Embryonic facial prominence (tissue), 1 donor: ENCODE measurements at regions not wholly inside any gene's neighbourhood (a gene's known extent, or its start where the extent isn't known, plus 50 kb on each side); places are given as distances from the start of the nearest gene placed in this dataset.

Experiments used
- DNase-seq: peaks from one replicate; pipeline ENCODE4 v3.0.0-alpha.2; 2016; ENCODE audit errors: extremely low spot score

DNA sequence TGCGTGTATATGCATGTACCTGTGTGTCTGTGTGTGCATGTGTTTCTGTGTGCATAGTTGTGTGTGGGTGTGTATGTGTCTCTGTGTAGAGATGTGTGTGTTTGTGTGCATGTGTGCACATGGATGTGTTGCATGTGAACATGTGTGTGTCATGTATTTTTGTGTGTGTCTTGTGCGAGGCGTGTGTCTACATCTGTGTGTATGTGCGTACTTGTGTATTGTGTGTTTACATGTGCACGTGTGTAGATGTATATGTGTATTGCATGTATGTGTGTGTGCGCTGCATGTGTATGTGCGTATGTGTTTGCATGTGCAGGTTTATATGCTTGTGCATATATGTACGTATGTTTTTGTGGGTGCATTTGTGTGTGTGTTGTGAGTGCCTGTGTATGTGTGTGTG lies 735.2 kb downstream of the GALR1 start:
- DNase-seq = no peak

- DNase-seq = no peak
These were observed 736.1 kb downstream of the GALR1 start for GRCh38 chr18:77985526-77986281.

- no peak for DNase-seq
These were observed 740.5 kb downstream of the GALR1 start for GRCh38 chr18:77990131-77990530.

GRCh38 chr18:77990901-77991300 lies 741.3 kb downstream of the GALR1 start:
- no peak for DNase-seq

DNA sequence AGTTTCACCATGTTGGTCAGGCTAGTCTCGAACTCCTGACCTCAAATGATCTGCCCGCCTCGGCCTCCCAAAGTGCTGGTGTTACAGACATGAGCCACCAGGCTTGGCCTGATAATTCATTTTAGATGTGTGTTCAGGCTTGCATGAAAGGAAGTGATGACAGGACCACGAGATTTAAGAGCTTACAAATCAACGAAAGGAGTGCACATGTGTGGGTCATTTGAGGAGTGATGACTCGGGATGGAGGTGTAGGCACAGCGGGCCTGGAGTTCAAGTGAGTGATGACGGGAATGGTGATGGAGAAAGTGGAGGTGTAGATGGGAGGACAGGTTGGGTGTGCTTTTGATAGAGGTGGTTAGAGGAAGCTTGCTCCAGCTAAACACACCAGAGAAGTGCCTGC lies 742.4 kb downstream of the GALR1 start:
- no peak for DNase-seq

DNA sequence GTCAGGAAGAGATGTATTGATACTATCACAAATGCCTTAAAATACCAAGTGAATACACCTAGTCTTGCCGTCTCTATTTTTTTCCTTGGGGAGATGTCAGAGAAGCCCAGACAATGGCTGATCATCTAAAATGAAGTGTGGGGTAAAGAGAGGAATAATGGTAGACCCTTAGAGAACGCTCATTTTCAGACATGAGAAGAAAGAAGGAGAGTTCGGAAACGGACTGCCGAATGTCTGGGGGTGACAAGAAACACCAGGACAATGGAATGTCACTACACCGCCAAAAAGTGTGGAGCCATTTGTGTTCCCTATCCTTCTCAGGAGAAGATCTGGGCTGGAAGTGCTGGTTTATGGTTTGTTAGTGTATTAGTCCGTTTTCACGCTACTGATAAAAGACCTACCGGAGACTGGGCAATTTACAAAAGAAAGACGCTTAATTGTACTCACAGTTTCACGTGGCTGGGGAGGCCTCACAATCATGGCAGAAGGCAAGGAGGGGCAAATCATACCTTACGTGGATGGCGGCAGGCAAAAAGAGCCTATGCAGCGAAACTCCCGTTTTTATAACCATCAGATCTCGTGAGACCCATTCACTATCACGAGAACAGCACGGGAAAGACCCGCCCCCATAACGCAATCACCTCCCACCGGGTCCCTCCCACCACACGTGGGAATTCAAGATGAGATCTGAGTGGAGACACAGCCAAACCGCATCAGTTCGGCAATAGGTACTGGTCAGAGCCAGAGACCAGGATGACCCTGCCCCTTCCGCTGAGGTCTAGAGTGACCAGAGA lies 743.7 kb downstream of the GALR1 start:
- DNase-seq = no peak

DNA sequence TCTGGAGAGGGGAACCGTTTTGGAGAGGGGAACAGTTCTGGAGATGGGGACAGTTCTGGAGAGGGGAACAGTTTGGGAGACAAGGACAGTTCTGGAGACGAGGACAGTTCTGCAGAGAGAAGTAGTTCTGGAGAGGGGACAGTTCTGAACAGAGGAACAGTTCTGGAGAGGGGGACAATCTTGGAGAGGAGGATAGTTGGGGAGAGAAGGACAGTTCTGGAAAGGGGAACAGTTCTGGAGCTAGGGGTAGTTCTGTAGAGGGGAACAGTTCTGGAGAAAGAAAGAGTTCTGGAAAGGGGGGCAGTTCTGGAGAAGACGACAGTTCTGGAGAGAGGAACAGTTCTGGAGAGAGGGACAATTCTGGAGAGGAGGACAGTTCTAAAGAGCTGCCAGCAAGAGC lies 745.9 kb downstream of the GALR1 start:
- DNase-seq = no peak

DNA sequence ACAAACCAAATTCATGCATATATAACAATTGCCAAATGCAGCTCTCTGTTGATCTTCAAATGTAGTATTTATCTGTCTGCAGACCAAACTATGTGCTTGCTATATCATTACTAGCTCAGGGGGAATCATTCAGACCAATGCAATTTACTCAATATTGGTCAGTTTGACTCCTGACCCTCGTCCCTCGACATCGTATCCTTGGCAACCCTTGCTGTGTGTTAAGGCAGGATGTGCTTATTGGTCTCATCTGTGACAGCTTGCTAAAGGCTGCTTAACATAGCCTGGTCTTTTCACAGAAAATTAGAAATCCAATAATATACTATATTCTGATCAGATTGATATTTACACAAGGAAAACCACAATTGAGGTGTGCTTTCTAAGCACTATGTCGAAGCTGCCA lies 747.1 kb downstream of the GALR1 start:
- no peak for DNase-seq

GRCh38 chr18:78001811-78002210 lies 752.2 kb downstream of the GALR1 start:
- no peak for DNase-seq

- no peak for DNase-seq
These were observed 756.5 kb downstream of the GALR1 start for GRCh38 chr18:78006006-78006773.

- DNase-seq = no peak
These were observed 757.2 kb downstream of the GALR1 start for GRCh38 chr18:78006774-78007260.

GRCh38 chr18:78010363-78010762 lies 760.7 kb downstream of the GALR1 start:
- no peak for DNase-seq

DNA sequence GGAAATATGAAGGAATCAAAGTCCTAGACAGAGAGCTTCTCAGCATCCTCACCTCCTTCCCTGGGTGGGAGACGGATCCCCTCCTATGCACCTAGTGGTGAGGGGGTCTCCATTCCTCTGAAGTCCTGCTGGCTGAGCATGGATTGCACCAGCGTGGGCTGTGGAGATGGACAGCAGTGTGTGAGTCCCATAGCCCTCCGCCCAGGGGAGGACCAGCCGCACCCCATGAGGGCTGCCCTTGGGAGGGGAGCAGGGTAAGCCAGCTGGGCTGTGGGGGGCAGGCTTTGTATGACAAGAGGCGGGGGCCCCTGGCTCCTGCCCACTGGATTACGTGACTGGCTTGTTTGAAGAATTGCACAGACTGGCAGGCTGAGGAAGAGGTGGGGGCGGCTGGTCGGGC lies 768.2 kb downstream of the GALR1 start:
- no peak for DNase-seq

DNA sequence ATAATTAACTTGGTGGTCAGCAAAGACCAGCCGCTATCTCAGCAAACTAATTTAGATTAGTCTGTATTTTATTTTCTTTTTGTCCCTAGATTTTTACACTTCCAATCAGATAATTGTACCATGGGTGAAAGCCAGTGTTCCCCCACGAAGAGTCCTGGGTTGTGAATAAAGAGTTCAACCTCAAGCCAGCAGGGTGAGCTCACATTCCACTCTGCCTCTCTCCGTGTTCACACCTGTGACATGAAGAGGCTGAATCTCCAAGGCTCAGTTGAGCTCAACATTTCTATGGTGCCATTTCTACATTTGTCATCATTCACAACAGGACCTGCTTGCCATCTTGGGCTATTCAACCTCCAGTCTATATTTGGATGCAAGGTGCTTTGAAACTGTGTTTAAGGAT lies 771.5 kb downstream of the GALR1 start:
- no peak for DNase-seq

DNA sequence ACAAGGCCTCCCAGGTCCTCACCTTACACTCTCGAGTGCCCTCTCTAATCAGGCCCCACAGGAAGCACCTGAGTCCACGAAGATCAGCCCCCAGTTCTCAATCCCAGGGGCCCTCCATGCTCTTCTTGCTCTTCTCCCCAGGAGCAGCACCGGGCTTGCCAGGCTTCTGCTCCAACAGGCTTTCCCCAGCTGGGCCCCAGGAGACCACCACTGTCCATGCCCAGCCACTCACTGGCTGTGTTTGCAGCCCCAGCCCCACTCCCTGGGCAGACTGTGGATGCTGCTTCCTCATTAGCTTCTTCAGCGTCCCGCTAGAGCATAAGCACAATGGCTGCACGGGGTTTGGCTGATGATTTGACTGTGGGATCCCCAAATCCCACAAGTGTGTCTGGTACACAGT lies 781.9 kb downstream of the GALR1 start:
- no peak for DNase-seq

- DNase-seq = no peak
These were observed 782.3 kb downstream of the GALR1 start for GRCh38 chr18:78031991-78032390.

DNA sequence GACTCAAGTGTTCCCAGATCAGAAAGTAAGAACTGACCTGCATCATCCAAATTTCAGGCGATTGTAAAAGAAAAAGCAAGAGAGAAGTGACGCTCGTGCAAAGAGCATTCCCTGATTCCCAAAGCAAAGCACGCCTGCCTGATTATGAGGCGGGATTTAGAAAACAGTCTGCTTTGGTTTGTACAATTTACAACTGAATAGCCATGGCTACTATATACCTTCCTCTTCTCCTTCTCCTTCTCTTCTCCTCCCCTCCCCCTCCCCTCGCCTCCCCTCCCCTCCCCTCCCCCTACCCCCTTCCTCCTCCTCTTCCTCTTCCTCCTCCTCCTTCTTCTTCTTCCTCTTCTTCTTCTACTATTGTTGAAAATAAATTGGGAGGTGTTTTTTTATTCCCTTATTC lies 782.9 kb downstream of the GALR1 start:
- no peak for DNase-seq

DNA sequence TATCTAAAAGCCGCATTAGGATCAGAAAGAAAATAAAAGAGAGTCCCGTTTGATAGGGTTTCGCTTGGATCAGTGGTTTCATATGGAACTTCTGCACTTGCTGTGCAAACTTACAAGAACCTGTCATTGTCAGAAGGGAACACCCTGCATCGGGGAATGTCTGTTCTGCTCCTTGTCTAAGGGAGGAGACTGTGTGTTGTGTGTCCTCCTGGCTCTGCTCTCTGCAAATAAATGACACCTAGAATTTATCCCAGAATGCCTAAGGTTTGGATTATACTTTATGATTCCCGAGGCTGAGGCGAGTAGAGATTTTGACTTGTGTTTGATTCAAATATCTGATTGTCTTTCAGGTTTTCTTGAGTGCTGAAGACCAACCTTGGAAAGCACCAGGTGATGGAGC lies 785.1 kb downstream of the GALR1 start:
- no peak for DNase-seq

DNA sequence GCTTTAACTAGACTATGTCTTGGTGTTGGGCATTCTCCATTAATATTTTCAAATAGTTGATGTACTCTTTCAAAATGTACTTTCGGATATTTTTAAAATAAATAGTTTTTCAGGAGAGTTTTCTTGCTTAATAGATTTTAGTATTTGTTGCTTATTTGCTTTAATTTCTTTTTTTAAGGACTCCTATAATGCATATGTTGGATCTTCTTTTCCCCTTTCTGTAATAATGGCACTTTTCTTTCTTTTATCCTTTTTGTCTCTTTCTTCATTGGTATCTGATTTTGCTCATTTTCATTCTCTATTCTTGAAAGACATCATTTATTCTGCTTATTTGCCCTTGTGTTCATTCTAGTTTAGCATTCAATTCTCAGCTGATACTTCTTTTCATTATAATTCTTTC lies 791.6 kb downstream of the GALR1 start:
- no peak for DNase-seq

DNA sequence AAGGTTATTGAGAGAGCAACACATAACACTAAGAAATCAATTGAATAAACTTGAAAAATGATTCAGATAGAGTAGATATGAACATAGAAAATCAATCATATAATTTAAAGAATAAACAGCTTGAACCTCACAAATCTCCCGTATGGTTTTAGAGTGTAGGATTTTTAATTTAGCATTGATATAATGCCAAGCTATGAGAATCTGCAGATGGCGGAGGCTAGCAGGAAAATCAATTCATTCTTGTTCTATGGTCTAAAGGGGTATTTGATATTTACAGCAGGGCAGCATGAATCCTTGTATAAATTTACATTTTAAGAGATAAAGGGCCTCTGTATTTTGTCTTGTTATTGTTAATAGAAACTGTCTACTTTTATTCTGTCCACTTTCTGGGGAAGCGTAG lies 797.0 kb downstream of the GALR1 start:
- DNase-seq = no peak

DNA sequence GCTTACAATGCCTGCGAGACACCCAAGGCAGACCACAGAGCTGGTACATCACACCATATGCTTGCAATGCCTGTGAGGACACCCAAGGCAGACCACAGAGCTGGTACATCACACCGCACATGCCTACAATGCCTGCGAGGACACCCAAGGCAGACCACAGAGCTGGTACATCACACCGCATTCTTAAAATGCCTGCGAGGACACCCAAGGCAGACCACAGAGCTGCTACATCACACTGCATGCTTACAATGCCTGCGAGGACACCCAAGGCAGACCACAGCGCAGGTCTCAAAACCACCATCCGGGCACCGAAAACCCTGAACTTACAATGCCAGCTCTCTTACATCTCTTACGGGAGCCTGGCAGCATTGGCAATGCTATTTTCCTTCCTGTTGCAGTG lies 799.6 kb downstream of the GALR1 start:
- DNase-seq = no peak

- no peak for DNase-seq
These were observed 805.2 kb downstream of the GALR1 start for GRCh38 chr18:78054801-78055200.
